ENCODE measurements at regions not wholly inside any gene's neighbourhood (a gene's known extent, or its start where the extent isn't known, plus 50 kb on each side); places are given as distances from the start of the nearest gene placed in this dataset.

DNA sequence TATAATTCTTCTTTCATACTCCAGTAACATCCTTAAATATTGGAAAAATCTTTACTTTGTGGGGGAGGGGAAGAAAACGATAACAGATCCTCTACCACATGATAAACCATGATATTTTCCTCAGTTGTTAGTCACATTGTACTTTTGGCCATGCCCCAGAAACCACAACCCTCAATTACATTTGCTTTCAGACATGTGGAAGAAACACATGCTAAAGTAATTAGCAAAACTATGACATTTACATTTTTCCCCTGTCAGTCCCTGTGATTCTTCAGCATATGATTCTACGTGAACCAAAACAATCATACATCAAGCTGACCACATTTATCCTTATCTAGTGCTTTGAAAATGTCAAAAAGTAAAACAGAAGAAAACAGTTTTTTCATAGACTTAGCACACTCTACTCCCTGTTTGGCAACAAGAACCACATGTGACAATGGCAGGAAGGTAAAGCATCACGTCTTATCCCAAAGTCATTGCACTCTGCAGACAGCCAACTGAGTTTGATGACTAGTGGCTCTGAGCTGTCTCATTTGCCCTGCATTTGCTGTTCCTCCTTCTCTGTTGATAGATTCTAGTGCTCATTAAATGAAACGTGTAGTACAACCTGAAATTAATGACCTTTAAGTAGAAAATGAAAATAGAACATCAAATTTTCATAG, 505.8 kb upstream of the MARCKS start:
- no peaks in the 10 kb centered on the region for H3K27me3 Mint-ChIP-seq
- no peak overlapping the region for H3K27ac Mint-ChIP-seq
- DNase-seq (no peak), ATAC-seq (no peak)
- no peak overlapping the region for H3K4me3 Mint-ChIP-seq
- no peaks in the 10 kb centered on the region for H3K4me1 Mint-ChIP-seq
- ChIA-PET POLR2A (no interaction called here), CTCF (interaction anchor here (0.6 kb wide), 1 partner anchor 934 kb away, joined by 3 read pairs; no protein-coding TSS in a partner anchor)
- H3K36me3 Mint-ChIP-seq (ENCODE audit: low read depth) = no peaks in the 10 kb centered on the region
- no peaks in the 10 kb centered on the region for H3K9me3 Mint-ChIP-seq (ENCODE audit: low read depth)
- intact Hi-C loops (cut with DNase I, micrococcal nuclease) = no loop called here

DNA sequence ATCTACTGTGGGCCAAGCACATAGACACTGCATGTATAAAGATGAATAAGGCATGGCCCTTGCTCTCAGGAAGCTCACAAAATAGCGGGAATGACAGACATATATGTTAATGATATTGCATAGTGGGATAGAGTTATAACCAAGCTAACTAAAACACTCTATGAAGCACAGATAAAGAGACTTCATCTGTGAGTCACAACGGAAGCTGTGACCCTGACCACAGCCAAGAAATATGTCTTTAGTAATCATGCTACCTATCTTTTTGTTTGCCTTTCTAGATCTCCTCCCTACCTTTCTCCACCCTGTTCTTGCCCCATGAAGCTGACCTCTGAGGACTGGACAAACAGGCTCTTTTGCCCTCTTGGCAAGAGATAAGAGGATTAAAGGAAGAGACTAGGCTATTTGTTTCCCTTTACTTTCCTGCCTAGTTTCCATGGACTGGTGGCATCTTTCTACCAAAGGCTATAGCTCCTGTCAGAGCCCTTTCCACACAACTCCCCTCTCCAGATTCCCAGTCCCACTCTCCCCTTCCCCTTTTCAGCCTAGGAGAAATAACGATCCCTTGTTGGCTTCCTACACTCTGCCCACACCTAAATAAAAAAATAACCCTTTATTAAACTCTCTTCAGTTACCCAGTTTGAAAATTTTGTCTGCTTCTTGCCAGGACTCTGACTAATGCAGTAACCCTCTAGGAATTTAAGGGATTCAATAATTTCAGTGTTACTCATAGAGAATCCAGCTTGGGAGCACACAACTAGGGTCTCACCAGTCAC, 504.9 kb upstream of the MARCKS start:
- CTCF ChIA-PET = no interaction called here
- POLR2A ChIA-PET = no interaction called here
- ATAC-seq = no peak

GRCh38 chr6:113352831-113353230, 504.3 kb upstream of the MARCKS start:
- CTCF ChIA-PET = no interaction called here
- POLR2A ChIA-PET = no interaction called here
- ATAC-seq = no peak
- Mint-ChIP-seq H3K27ac (no peak overlapping the region), H3K9me3 (ENCODE audit: low read depth) (no peaks in the 10 kb centered on the region), H3K4me3 (no peak overlapping the region), H3K27me3 (no peaks in the 10 kb centered on the region), H3K4me1 (no peaks in the 10 kb centered on the region), H3K36me3 (ENCODE audit: low read depth) (no peaks in the 10 kb centered on the region)
- DNase-seq = no peak
- intact Hi-C loops (cut with DNase I, micrococcal nuclease) = no loop called here

More for the DNA sequence above, 504.9 kb upstream of the MARCKS start:
- H3K27me3 Mint-ChIP-seq = no peaks in the 10 kb centered on the region
- no peaks in the 10 kb centered on the region for H3K9me3 Mint-ChIP-seq (ENCODE audit: low read depth)
- no peaks in the 10 kb centered on the region for H3K36me3 Mint-ChIP-seq (ENCODE audit: low read depth)
- intact Hi-C loops (cut with DNase I, micrococcal nuclease) = no loop called here
- no peak overlapping the region for H3K4me3 Mint-ChIP-seq
- DNase-seq = no peak
- H3K4me1 Mint-ChIP-seq = no peaks in the 10 kb centered on the region
- no peak overlapping the region for H3K27ac Mint-ChIP-seq

DNA sequence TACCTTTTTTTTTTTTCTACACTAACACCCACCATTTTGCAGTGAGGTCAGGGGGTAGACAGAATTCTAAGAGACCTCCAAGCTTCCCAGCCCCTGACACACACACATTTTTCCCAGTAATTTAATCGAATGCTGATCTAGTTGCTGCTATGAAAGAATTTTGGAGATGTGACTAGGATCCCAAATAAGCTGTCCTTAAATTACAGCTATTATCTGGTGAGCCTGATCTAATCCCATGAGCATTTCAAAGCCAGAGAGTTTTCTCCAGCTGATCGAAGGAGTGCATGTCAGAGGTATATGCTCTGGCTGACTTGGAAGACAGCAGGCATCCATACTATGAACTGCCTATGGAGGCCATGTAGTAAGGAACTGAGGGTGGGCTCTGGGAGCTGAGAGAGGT, 503.8 kb upstream of the MARCKS start:
- ChIA-PET POLR2A (no interaction called here), CTCF (no interaction called here)
- Mint-ChIP-seq H3K4me3 (no peak overlapping the region), H3K4me1 (no peaks in the 10 kb centered on the region), H3K27ac (no peak overlapping the region), H3K9me3 (ENCODE audit: low read depth) (no peaks in the 10 kb centered on the region), H3K36me3 (ENCODE audit: low read depth) (no peaks in the 10 kb centered on the region), H3K27me3 (no peaks in the 10 kb centered on the region)
- ATAC-seq = no peak
- intact Hi-C loops (cut with DNase I, micrococcal nuclease) = no loop called here
- no peak for DNase-seq

DNA sequence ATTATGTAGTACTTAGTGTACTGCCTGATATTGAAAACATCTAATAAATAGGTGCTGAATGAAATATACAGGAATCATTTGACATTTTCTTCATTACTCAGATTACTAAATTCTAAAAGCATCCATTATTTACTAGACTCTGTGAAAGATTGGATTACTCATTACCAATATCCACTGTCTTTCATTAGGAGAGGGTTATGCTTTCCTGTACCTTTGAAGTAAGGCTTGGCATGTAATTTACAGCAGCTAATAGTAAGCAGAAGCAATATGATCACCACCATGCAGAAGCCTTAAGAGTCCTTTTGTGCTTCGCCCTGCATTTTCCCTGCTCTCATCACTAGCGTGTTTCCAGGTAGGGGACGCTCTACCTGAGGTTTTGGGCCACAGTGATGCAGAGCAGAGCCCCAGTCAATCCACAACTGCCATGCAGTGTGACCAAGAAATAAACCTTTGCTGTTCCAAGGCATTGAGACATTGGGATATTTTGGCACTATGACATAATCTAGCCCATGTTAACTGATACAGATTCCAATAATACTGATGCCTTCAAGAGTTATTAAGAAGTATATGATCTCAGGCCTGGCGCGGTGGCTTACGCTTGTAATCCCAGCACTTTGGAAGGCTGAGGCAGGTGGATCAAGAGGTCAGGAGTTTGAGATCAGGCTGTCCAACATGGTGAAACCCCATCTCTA, 502.8 kb upstream of the MARCKS start:
- Mint-ChIP-seq H3K27ac (no peak overlapping the region), H3K4me1 (no peaks in the 10 kb centered on the region), H3K4me3 (no peak overlapping the region), H3K9me3 (ENCODE audit: low read depth) (no peaks in the 10 kb centered on the region), H3K36me3 (ENCODE audit: low read depth) (no peaks in the 10 kb centered on the region), H3K27me3 (no peaks in the 10 kb centered on the region)
- ATAC-seq = no peak
- no peak for DNase-seq
- intact Hi-C loops (cut with DNase I, micrococcal nuclease) = no loop called here
- CTCF ChIA-PET = no interaction called here
- POLR2A ChIA-PET = no interaction called here

DNA sequence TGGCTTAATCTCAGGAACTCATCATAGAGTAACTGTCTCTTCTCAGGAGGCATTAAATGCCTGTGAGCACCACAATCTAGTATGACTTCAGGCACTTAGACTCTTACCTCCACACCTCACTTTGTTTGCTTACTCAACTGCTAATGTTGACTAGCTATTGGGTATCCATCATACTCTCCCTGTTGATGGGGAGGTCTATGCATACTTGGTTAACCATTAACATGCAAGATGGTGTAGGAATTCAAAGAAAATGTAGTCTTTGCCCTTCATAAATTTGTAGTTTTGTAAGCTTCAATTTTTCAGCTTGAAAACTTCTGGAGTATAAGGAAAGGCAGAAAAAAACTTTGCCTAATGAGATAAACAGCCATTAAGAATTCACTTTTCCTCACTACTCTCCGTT, 501.0 kb upstream of the MARCKS start:
- CTCF ChIA-PET = no interaction called here
- intact Hi-C loops (cut with DNase I, micrococcal nuclease) = no loop called here

DNA sequence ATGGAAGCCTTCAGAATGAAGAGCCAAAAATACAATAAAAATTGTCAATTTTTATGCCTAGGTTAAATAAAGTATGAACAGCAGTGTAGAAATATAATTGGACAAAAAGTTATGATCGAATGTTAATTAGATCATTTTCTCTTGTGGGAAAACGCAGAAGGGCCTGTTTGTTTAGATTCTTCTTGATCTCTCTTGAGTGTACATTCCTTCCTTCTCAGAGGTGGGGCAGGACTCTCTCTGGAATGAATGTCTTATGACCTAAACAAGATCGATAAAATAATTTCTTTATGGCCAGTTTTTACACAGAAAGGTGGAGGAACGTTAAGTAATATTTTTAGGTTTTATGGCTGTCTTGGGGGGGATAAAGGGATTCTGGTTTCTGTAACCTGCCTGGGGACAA, 500.1 kb upstream of the MARCKS start:
- Mint-ChIP-seq H3K36me3 (ENCODE audit: low read depth) (no peaks in the 10 kb centered on the region), H3K4me1 (no peaks in the 10 kb centered on the region), H3K4me3 (no peak overlapping the region), H3K27me3 (no peaks in the 10 kb centered on the region), H3K9me3 (ENCODE audit: low read depth) (no peaks in the 10 kb centered on the region), H3K27ac (no peak overlapping the region)
- ChIA-PET POLR2A (no interaction called here), CTCF (no interaction called here)
- intact Hi-C loops (cut with DNase I, micrococcal nuclease) = no loop called here
- DNase-seq (no peak), ATAC-seq (no peak)

More for the DNA sequence above, 501.0 kb upstream of the MARCKS start:
- Mint-ChIP-seq H3K27me3 (no peaks in the 10 kb centered on the region), H3K4me3 (no peak overlapping the region), H3K36me3 (ENCODE audit: low read depth) (no peaks in the 10 kb centered on the region), H3K27ac (no peak overlapping the region), H3K9me3 (ENCODE audit: low read depth) (no peaks in the 10 kb centered on the region), H3K4me1 (no peaks in the 10 kb centered on the region)
- POLR2A ChIA-PET = no interaction called here
- ATAC-seq (no peak), DNase-seq (no peak)

- ATAC-seq = no peak
- intact Hi-C loops (cut with DNase I, micrococcal nuclease) = no loop called here
- Mint-ChIP-seq H3K36me3 (ENCODE audit: low read depth) (no peaks in the 10 kb centered on the region), H3K4me1 (peaks cover 3% of the 10 kb centered on the region), H3K4me3 (no peak overlapping the region), H3K27me3 (no peaks in the 10 kb centered on the region), H3K9me3 (ENCODE audit: low read depth) (no peaks in the 10 kb centered on the region), H3K27ac (no peak overlapping the region)
- DNase-seq = no peak
- POLR2A ChIA-PET = no interaction called here
- CTCF ChIA-PET = no interaction called here
These were observed 499.0 kb upstream of the MARCKS start for GRCh38 chr6:113358063-113358583.

DNA sequence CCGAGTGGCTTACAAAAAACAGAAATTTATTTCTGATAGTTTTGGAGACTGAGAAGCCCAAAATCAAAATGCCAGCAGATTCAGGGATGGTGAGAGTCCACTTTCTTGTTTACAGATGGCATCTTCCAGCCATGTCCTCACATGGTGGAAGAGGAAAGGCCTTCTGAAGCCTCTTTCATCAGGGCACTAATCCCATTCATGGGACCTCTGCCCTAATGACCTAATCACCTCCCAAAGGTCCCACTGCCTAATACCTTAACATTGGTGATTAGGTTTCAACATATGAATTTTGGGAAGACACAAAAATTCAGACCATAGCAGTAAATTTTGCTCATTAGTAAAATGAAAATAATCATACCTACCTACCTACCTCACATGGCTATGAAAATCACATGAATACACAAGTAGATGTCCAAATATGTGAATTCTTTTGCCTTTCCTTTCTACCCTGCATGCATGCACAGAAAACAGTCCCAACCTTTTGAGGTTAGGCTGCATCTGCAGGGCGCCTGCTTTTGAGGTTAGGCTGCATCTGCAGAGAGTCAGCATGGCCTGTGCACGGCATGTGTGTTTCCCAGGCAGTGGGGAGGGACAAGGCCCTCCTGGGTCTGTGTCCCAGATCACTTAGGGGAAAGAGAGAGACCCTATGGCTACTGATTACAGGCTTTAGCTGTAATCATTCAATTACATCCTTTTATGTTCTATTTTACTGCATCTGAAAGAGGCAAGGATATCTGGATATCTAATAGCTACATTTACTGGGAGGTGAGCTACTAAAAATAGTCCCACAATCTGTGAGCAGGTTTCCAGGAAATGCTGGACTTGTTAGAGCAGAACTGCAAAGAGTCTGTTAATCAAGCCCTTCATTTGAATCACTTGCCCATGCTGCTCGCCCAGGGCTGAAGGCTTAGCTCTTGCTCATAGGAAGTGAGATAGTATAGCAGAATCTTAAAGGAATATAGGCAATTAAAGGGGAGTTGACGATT, 497.7 kb upstream of the MARCKS start:
- ChIA-PET CTCF (no interaction called here), POLR2A (no interaction called here)
- no peak for DNase-seq
- no peaks in the 10 kb centered on the region for H3K27me3 Mint-ChIP-seq
- no peaks in the 10 kb centered on the region for H3K9me3 Mint-ChIP-seq (ENCODE audit: low read depth)
- no peak for ATAC-seq
- no peak overlapping the region for H3K4me3 Mint-ChIP-seq
- intact Hi-C loops (cut with DNase I, micrococcal nuclease) = no loop called here
- H3K4me1 Mint-ChIP-seq = peaks cover 3% of the 10 kb centered on the region
- no peak overlapping the region for H3K27ac Mint-ChIP-seq
- no peaks in the 10 kb centered on the region for H3K36me3 Mint-ChIP-seq (ENCODE audit: low read depth)

GRCh38 chr6:113361014-113361645, 496.0 kb upstream of the MARCKS start:
- ATAC-seq = no peak
- H3K9me3 Mint-ChIP-seq (ENCODE audit: low read depth) = no peaks in the 10 kb centered on the region

More at GRCh38 chr6:113361014-113361645, 496.0 kb upstream of the MARCKS start:
- H3K4me1 Mint-ChIP-seq = peaks cover 3% of the 10 kb centered on the region
- CTCF ChIA-PET = no interaction called here
- H3K27ac Mint-ChIP-seq = no peak overlapping the region
- POLR2A ChIA-PET = no interaction called here
- H3K4me3 Mint-ChIP-seq = no peak overlapping the region
- H3K27me3 Mint-ChIP-seq = no peaks in the 10 kb centered on the region
- intact Hi-C loops (cut with DNase I, micrococcal nuclease) = no loop called here
- no peak for DNase-seq
- H3K36me3 Mint-ChIP-seq (ENCODE audit: low read depth) = no peaks in the 10 kb centered on the region

All from activated CD4-positive, alpha-beta T cell treated with anti-CD3 and anti-CD28 coated beads for 36 hours (primary cell).